NCI-H2196 (cell line): ENCODE measurements at regions not wholly inside any gene's neighbourhood (a gene's known extent, or its start where the extent isn't known, plus 50 kb on each side); places are given as distances from the start of the nearest gene placed in this dataset.

Experiments used
- DNase-seq: peaks from one replicate; lab custom pipeline; 2025; ENCODE audit not compliant: unreplicated experiment; lab: John Stamatoyannopoulos, UW

DNA sequence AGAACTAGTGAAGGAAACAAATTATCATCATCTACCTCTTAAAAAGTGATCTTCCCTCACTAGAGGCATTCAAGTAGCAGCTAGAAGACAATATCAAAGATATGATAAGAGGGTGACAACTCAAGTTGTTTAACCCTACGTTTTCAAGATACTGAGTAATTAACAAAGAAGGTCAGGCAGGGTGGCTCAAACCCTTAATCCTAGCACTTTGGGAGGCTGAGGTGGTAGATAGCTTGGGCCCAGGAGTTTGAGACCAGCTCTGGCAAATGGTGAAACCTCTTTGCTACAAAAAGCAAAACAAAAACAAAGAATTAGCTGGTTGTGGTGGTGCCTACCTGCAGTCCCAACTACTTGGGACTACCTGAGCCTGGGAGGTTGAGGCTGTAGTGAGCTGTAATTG is 408.2 kb upstream of the TUSC1 start:
- no peak for DNase-seq

DNA sequence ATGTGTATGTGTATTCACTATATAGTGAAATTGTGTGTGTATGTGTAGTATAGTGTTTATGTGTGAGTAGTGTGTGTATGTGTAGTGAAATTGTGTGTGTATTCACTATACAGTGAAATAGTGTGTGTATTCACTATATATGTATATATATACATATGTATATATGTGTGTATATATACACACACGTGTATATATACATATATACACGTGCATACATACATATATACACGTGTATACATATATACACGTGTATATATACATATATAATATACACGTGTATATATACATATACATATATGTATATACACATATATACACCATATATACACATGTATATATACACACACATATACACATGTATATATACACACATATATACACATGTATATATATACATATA is 403.6 kb upstream of the TUSC1 start:
- DNase-seq, result no peak

DNA sequence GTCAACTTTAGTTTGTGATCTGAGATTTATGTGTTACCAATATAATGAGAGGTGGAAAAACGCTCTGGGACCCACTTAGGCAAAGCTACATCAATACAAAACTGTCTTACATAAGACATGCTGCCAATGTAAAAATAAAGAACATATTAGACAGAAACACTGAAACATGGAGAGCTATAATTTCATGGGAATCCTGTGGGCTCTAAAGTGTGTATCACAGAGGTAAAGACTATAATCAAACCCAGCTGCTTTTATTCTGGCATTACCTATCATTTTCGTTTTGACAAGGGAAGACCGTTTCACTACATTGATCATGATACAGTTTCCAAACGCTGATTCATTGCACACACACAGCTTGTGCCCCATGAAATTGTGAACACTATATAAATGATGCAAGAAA is 400.5 kb upstream of the TUSC1 start:
- no peak for DNase-seq

DNA sequence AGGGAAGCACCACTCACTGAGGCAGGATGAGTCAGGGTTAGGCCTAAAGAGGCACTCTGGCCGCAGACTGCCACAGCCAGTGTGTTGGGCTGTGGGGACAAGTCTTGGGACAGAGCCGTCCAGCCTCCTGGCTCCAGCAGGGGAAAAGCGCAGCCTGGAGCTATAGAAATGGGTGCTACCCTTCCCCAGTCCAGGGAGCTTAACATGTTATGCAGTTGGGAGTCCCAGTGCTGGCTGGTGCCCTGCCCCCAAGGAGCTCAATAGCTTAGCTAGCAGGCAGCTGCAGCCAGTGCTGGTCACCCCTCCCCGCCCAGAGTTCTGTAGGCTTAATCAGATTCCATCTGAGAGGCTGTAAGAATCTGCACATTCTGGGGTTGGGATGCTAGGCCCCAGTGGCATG is 399.6 kb upstream of the TUSC1 start:
- DNase-seq, result no peak

DNA sequence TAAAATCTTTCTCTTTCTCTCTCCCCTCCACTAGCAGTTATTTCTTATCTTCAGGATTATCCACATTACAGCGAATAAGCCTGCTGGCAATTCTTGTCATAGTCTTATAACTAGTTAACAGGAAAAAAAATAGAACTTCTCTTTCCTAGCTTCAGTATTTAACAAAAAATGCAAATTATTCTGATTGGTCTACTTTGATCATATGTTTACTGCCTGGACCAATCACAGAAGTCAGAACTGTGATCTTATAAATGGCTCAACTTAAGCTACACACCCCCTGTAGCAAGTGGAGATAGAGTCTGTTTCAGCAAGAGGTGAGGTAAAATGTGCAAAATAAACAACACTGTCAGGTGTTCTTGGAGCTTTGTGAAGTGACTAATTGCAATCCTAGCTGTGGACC is 389.4 kb upstream of the TUSC1 start:
- DNase-seq, result no peak

DNA sequence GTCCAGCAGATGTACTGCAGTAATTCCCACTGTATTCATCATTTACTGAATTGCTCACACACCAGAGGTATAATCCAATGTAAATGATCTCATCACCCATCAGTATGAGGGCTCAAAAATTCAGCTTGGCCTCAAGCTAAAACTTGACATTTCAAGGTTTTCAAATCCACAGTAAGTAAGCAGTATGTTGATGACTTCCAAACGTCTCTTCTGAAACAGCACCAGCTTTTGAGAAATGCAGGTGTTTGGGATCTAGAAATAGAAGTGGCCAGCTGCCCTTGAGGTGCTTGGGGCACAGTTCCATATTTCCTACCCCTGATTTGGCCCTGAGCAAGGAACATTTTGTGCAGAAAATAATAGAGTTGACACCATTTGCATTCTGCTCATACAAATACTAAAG is 388.0 kb upstream of the TUSC1 start:
- DNase-seq, result no peak

DNA sequence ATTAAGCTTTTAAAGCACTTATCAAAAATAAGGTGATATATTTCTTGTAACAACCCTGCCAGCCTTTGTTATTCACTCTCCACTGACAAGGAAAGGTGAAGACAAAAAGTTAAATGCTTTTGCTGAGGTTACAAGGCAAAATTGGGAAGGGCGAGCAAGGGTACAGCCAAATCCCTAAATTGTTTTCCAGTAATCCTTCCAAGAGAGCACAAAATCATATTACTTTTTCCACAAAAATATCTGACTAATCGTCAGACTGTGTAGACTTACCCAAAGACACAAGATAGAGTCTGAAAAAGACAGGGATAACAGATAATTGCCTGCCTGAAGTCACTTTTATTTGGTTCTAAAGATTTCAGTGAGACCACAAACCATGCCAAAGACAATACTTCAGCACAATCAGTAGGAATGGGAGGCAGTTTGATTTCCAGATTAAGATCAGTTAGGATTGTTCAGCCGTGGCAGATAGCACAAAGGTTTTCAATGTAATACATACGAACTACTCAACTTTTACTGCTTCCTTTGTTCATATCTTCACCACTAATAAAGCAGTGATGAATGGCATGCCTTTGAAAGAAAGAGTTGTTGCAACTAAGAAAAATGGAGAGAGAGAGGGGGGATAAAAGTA is 383.8 kb upstream of the TUSC1 start:
- no peak for DNase-seq

DNA sequence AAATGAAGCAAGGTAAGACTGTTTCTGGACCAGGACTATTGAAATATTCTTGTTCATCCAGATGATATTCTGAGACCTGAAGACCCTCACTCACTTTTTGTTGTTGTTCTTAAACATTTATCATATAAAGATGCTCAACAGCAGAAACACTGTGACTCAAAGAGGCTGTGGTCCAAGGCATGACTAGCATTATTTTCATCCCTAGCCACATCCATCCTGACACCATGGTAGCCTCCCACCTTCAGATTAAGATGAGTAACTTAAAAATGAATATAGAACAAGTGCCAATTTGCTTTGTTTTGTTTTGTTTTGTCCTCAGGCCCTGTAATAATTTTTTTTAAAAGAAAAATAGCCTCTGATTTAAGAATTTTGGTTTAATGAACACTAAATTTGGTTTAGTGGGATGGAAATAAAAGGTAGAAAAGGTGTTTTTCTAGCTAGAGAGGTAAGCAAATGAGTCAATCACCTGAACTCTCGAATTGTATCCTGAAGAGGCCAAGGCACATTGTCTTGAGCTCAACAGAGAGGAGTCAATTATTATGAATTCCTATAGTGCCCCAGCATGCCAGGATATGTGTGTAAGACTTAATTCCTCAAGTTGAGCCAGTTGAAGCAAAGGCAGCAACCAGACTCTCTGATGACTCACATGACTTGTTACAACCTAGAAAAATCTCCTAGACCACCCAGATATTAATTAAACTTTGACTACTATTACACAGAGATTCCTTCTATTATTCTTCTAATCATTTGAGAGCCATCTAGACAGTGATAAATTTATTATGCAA is 380.1 kb upstream of the TUSC1 start:
- DNase-seq, result no peak

DNA sequence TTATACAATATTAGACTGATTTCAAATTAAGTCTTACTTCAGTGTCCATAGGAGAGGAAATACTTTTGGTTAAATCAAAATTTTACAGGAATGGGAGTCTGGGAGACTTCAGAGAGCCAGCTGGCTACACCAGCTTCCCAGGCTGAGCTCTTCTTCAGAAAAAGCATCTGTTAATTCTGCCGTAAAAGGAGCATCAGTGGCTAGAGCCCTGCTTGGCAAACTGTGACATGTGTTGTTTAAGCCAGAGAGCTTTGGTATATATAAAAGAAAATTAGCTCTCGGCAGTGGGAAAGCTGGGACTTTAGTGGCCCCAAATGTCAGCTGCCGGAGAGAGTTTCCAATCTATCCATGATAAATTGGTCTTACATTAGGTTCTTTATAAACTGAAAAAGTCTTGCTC is 378.8 kb upstream of the TUSC1 start:
- no peak for DNase-seq

DNA sequence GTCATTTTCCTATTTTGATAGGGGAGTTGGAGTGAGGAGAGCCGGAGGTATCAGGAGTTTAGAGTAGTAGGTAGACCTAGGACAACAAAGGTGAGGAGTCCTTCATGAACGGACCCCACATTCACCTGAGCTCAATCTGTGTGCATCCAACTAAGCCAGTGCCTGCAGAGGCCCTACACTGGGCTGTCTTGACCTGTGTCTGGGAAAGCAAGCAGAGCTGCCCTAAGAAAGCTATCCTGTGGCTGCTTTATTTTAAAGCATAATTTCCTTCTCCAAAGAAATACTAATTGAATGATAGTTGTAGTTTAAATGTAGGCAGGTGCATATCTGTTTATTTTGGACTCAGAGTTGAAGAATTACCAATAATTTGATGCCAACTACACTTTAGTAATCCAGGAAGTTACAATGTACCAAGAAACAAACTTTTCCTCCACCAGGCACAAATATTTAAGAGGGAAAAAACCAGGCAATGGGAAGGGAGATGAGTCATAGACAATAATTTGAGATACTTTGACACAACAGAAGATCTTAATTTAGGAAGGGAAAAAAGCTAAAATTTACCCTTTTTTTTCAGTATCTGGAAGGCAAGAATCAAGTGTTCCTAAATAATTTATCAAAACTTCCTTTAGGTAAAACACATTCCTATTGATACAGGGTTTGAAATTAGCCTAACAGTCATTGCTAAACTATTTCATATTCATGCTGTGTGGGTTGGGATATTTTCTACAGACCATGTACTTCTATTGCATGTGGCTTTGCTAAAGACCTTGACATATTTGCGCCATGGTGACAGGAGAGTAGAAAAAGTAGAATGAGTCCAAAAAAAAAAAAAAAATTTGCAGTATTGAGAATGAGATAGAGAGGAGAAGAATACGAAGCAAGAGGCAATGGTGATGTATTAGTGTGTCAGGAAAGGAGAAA is 376.6 kb upstream of the TUSC1 start:
- no peak for DNase-seq

DNA sequence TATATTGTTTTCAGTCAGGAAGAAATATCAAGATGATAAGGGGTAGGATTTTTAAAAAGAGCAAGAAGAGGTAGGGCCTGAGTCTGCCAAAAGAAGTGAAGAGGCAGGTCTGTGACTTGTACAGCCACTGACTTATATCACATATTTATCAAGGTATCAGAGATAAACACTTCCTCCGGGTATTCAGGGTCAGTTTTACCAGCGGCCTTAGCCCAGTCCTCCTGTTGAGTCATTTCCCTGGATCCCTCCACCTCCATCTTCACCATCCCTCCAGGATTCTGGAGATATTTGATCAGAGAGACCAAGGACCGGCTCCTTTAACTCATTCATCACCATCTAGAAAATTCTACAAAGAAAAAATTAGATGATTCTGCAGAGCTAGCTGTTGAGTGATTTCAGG is 375.7 kb upstream of the TUSC1 start:
- no peak for DNase-seq

DNA sequence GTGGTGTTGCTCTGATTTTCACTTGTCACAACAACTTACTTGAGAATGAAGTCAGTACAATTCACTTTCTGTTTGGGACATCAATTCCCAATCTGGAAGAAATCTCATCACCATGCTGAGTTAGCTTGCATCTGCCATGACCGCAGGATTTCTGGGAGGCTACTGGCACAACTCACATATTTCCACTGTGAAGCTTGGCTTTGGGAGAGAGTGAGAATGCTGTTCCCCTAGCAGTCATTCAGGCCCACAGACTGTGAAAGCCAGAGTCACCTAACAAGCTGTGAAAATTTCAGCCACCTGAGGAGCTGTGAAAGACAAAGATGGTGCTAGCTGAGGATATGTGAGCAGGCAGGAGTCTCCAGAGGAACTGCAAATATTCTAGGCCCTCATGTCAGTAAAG is 365.2 kb upstream of the TUSC1 start:
- DNase-seq, result no peak

DNA sequence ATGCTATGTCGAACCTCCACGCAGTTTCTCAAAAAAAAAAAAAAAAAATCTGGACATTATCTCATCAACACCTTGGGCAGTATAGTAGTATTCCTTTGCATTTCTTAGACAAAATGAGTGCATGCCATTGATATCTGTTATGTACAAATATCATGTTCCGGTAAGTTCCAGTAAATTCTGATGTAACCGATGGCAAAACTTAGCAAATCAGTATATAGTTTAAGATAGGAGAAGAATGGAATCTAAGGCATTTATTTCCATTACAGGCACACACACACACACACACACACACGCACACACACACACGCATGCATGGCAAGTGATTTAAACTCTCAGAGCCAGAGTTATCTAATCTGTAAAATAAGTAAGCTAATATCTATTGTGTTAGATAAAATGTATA is 356.5 kb upstream of the TUSC1 start:
- no peak for DNase-seq

DNA sequence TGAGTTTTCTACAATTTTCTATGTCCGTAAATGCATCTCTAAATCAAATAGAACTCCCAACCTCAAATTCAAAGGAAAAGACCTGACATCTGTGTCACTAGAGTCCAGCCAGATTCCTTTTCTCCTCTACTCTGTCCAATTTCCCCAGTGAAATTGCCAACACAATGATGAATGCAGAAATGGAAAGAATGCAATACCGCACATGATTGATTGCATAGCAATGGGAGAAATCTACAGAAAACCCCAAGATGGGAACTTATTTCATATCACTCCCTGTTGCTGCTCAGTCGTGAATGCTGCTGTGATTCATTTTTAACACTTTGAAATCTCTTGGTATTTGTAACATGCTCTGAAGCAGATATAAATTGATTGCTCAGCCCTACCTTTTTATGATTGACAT is 355.1 kb upstream of the TUSC1 start:
- DNase-seq, result no peak

DNA sequence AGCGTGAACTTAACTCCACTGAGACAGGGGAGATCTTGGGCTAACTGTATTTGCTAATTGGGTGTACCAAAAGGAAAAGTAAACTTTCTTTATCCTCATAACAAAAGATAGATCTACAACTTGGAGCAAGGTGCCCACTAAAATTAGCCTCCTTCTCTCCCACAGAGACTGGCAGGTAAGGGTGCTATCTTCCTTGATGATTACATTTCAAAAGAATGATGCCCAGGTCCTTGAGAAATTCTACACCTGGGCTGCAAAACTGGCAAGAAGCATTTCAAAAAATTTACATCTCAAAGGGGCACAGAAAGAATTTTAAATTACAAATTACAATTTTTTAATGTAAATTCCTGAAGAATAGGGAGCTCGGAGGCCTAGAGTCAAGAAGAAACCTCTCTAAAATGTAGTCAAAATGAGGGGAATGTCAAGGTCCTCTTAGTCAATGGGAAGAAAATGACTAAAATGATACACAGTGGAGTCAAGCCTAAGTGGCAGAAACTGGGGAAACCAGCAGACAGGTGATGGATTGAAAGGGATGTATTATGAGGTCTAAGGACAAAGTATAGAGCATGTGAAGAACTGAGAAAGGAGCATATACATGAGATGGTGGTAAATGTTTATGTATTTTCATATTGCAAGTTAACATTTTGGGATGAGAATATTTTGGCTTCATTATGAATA is 348.3 kb upstream of the TUSC1 start:
- no peak for DNase-seq

DNA sequence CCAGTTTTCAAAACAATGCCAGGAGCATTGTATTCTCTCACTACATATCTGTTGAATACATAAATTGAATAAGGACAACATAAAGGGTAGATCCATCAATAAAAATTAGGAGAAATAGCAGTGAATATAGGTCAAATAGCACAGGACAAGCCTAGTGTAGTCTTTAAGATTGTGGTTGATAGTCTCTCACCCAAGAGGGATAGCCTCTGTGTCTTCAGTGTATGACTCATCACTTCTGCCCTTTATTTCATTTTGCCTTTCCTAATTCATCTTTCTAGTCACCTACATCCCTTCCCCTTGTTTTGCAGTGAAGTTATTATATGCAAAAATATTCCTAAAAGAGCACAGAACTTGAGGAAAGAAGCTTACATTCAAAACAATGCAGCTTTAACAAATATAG is 335.0 kb upstream of the TUSC1 start:
- DNase-seq, result no peak

DNA sequence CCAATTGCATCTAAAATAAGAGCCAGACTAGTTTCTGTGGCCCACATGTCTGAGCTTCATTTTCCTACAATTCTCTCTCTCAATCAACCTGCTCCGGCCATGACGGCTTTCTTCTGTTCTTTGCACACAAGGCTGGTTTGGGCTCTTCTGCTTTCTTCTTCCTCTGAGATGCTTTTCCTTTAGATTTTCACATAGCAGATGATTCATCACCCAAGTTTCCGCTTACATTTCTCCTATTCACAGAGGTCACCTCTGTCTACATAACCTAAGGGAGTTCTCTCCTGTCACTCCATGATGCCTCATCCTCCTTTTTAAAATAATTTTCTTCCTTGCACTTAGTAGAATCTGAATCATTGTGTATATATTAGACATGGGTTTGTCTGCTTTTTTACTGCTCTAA is 334.6 kb upstream of the TUSC1 start:
- DNase-seq, result no peak

DNA sequence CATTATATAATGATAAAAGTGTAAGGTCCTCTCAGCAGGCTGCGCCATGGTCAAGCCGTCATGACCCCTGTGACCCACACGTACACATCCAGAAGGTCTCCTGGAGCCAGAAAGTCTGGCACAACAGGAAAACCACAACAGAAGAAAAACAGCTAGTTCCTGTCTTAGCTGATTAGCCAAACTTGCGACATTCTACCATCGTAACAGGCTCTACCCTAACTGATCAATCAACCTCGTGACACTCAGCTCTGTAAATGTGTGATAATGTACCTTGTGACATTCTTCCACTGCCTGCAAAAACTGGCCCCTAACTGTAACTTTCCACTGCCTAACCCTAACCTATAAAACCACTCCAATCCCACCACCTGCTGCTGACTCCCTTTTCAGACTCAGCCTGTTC is 316.4 kb upstream of the TUSC1 start:
- no peak for DNase-seq

DNA sequence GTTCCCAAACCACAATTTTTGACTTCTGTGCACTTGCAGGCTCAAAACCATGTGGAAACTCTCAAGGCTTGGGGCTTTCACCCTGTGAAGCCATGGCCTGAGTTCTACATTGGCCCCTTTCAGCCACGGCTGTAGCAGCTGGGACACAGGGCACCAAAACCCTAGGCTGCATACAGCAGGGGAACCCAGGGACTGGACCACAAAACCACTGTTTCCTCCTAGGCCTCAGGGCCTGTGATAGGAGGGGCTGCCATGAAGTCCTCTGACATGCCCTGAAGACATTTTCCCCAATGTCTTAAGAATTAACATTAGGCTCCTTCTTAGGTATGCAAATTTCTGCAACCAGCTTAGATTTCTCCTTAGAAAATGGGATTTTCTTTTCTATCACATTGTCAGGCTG is 312.1 kb upstream of the TUSC1 start:
- DNase-seq, result no peak

DNA sequence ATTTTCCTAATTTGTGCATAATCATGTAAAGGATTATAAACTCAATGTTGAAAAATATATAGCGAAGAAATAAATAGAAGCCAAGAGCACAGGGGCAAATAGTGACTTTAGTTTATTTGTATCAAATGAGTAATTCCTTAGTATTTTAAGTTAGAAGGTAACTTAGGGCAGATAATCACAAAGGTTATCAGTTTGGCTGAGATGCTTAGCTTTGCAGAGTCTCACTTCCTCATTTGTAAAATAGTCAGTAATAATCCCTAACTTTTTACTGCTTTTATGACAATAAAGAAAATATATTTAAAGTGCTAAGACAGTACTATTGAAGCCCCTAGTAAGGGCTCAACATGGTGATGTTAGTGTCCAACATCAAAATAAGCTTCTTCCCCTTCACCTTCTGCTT is 297.4 kb upstream of the TUSC1 start:
- no peak for DNase-seq

DNA sequence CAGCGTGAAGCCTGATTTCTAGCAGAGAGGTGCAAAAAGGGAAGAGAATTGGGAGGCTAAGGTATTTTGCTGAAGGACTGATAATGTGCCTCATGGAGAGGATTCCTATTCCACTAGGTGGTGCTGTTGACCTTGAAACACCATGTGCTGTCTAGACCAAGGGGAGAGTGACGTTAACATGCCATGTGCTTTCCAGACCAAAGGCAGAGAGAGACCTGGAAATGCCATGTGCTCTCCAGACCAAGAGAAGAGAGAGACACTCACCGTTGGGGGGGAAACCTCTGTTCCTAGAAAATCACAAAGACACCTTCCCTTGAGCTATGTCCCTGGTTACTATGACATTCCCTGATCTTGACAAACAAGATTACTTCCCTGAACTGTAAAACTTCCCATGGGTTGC is 286.0 kb upstream of the TUSC1 start:
- DNase-seq, result peak; percentile 49
